ENCODE measurements at regions not wholly inside any gene's neighbourhood (a gene's known extent, or its start where the extent isn't known, plus 50 kb on each side); places are given as distances from the start of the nearest gene placed in this dataset.
A peak's percentile ranks its signal among the peaks of the same experiment; 100 is the strongest.
"Not testable (repeated sequence)": the region's sequence is repeated elsewhere in the genome, so short reads cannot be mapped to it uniquely, and the experiment has no call there.

GRCh38 chr22:26766510-26767350 is 109.3 kb downstream of the MIAT start:
- no peak overlapping the region for H3K9ac ChIP-seq
- no peak for TF ChIP-seq Cebpa-rat (IDR thresholded peaks at IDR 0.05)
- H4K20me1 ChIP-seq: peaks cover 0 to 24% (median 0%) of the 10 kb centered on the region in 11 experiments; a peak in 5 of 22 replicates
- no peak overlapping the region for H3K4me3 ChIP-seq
- no peak overlapping the region for H3K27ac ChIP-seq
- peaks cover 0 to 8% (median 0%) of the 10 kb centered on the region in 10 experiments; a peak in 6 of 20 replicates for H3K4me1 ChIP-seq
- H3K36me3 ChIP-seq: peaks cover 11 to 31% (median 20%) of the 10 kb centered on the region in 11 experiments; a peak in 21 of 22 replicates
- no peaks in the 10 kb centered on the region for H3K27me3 ChIP-seq
- peaks cover 9 to 17% (median 16%) of the 10 kb centered on the region in 11 experiments; a peak in 20 of 22 replicates for H3K9me3 ChIP-seq (replicated peaks in 1 of 11)
- no peak overlapping the region for H3K4me2 ChIP-seq

GRCh38 chr22:26767351-26768155 is 110.2 kb downstream of the MIAT start:
- no peak for TF ChIP-seq Cebpa-rat (IDR thresholded peaks at IDR 0.05)
- H3K4me3 ChIP-seq: no peak overlapping the region
- no peak overlapping the region for H3K9ac ChIP-seq
- H3K36me3 ChIP-seq: peaks cover 11 to 31% (median 20%) of the 10 kb centered on the region in 11 experiments; a peak in 21 of 22 replicates
- peaks cover 0 to 18% (median 0%) of the 10 kb centered on the region in 11 experiments; a peak in 5 of 22 replicates for H4K20me1 ChIP-seq
- H3K9me3 ChIP-seq (replicated peaks in 1 of 11): peaks cover 9 to 17% (median 16%) of the 10 kb centered on the region in 11 experiments; a peak in 20 of 22 replicates
- H3K4me2 ChIP-seq: no peak overlapping the region
- no peaks in the 10 kb centered on the region for H3K27me3 ChIP-seq
- H3K4me1 ChIP-seq: peaks cover 0 to 8% (median 0%) of the 10 kb centered on the region in 10 experiments; a peak in 6 of 20 replicates
- no peak overlapping the region for H3K27ac ChIP-seq

DNA sequence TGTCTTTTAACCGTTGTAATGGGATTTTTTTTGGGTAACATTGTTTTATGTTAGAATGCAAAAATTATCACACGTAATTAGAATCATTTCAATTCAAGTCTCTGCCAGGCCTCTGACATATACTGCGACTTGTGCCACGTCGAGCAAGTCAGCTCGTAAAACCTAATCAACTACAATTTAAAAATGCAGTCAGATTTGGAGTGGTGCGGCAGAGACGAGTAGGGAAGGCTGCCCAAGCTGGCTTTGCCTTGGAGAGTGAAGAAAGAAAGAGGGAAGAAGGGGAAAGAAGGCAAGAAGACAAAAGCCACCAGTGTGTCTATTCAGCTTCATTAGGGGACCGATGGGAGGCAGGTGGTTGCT is 110.7 kb downstream of the MIAT start:
- Histone ChIP-seq H3K27ac (no peak overlapping the region), H3K36me3 (peaks cover 11 to 31% (median 20%) of the 10 kb centered on the region in 11 experiments; a peak in 21 of 22 replicates), H4K20me1 (peaks cover 0 to 12% (median 0%) of the 10 kb centered on the region in 11 experiments; a peak in 5 of 22 replicates), H3K9ac (no peak overlapping the region), H3K4me2 (no peak overlapping the region), H3K4me3 (no peak overlapping the region), H3K4me1 (peaks cover 0 to 8% (median 0%) of the 10 kb centered on the region in 10 experiments; a peak in 6 of 20 replicates), H3K9me3 (replicated peaks in 1 of 11) (peaks cover 9 to 17% (median 16%) of the 10 kb centered on the region in 11 experiments; a peak in 20 of 22 replicates), H3K27me3 (no peaks in the 10 kb centered on the region)
- no peak for TF ChIP-seq Cebpa-rat (IDR thresholded peaks at IDR 0.05)

DNA sequence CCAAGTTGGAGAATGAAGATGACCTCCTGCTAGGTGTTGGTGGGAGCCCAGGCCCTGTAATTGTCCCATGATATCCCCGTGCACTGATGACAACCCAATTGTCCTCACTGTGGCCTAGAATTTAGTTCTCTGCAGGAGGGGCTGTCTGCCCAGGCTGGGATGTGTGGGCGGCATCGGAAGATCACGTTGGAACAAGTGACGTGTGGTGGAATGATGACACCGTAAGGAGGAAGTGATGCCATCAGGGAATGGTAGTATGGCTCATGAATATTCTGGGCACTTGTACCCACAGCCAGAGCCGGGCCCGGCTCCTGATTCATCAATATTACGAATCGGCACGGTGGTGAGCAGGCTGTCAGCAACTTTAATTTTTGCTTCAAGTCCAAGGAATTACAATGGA is 111.6 kb downstream of the MIAT start:
- no peaks in the 10 kb centered on the region for H3K27me3 ChIP-seq
- H3K4me1 ChIP-seq: peaks cover 0 to 8% (median 0%) of the 10 kb centered on the region in 10 experiments; a peak in 6 of 20 replicates
- H3K9ac ChIP-seq: no peak overlapping the region
- H4K20me1 ChIP-seq: peaks cover 0 to 7% (median 0%) of the 10 kb centered on the region in 11 experiments; a peak in 4 of 22 replicates
- H3K9me3 ChIP-seq (replicated peaks in 1 of 11): peaks cover 9 to 17% (median 16%) of the 10 kb centered on the region in 11 experiments; a peak in 20 of 22 replicates
- peaks cover 11 to 31% (median 22%) of the 10 kb centered on the region in 11 experiments; a peak in 21 of 22 replicates for H3K36me3 ChIP-seq
- H3K4me3 ChIP-seq: no peak overlapping the region
- no peak overlapping the region for H3K27ac ChIP-seq
- no peak for TF ChIP-seq Cebpa-rat (IDR thresholded peaks at IDR 0.05)
- H3K4me2 ChIP-seq: 0 out of 22 replicates have a peak overlapping the region, but pooled peaks of 1 of the 11 experiments have one; percentile 16

GRCh38 chr22:26769663-26770062 is 112.3 kb downstream of the MIAT start:
- H3K4me3 ChIP-seq: no peak overlapping the region
- no peaks in the 10 kb centered on the region for H3K27me3 ChIP-seq

DNA sequence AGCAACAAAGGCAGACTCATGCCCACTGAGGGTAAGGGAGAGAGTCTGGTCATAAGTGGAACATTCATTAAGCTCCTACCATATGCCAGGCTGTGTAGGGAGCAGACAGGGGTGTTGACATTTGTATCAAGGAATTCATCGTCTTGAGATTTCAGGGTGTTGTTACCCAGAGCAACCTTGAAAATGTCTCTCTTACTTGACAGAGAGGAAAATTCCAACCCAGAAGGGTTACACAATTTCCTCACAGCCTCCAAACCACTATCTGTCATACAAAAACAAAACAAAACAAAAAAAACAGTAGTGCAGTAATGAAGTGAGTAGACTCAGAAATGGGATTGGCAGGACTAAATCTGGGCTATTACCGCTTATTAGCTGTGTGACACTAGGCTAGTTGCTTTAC is 113.2 kb downstream of the MIAT start:
- H3K9me3 ChIP-seq (replicated peaks in 1 of 11): peaks cover 8 to 25% (median 15%) of the 10 kb centered on the region in 11 experiments; a peak in 20 of 22 replicates
- H3K9ac ChIP-seq: no peak overlapping the region
- no peaks in the 10 kb centered on the region for H3K27me3 ChIP-seq
- no peak overlapping the region for H3K27ac ChIP-seq
- H3K4me2 ChIP-seq: peak overlapping the region in 1 of 11 experiments; percentile 23; a peak in 1 of 22 replicates
- H3K4me3 ChIP-seq: no peak overlapping the region
- peaks cover 0 to 8% (median 0%) of the 10 kb centered on the region in 10 experiments; a peak in 6 of 20 replicates for H3K4me1 ChIP-seq
- H3K36me3 ChIP-seq: peaks cover 21 to 35% (median 28%) of the 10 kb centered on the region in 11 experiments
- TF ChIP-seq Cebpa-rat (IDR thresholded peaks at IDR 0.05): no peak
- H4K20me1 ChIP-seq: peaks cover 0 to 7% (median 0%) of the 10 kb centered on the region in 11 experiments; a peak in 3 of 22 replicates

More at GRCh38 chr22:26769663-26770062, 112.3 kb downstream of the MIAT start:
- Histone ChIP-seq H3K9me3 (replicated peaks in 1 of 11) (peaks cover 9 to 17% (median 16%) of the 10 kb centered on the region in 11 experiments; a peak in 20 of 22 replicates), H3K9ac (no peak overlapping the region), H4K20me1 (peaks cover 0 to 7% (median 0%) of the 10 kb centered on the region in 11 experiments; a peak in 2 of 22 replicates), H3K36me3 (peaks cover 15 to 34% (median 27%) of the 10 kb centered on the region in 11 experiments; a peak in 21 of 22 replicates), H3K4me2 (no peak overlapping the region), H3K4me1 (peaks cover 0 to 8% (median 0%) of the 10 kb centered on the region in 10 experiments; a peak in 6 of 20 replicates), H3K27ac (no peak overlapping the region)
- TF ChIP-seq Cebpa-rat (IDR thresholded peaks at IDR 0.05): no peak

- H3K4me3 ChIP-seq, H3K9ac ChIP-seq, H4K20me1 ChIP-seq, H3K4me2 ChIP-seq, H3K4me1 ChIP-seq, H3K27me3 ChIP-seq, H3K27ac ChIP-seq: not testable (repeated sequence)
- H3K9me3 ChIP-seq (replicated peaks in 1 of 11): peaks cover 0 to 14% (median 0%) of the 10 kb centered on the region in 11 experiments; a peak in 2 of 22 replicates
- H3K36me3 ChIP-seq: peaks cover 26 to 46% (median 38%) of the 10 kb centered on the region in 11 experiments; a peak in 21 of 22 replicates
These were observed 115.7 kb downstream of the MIAT start for GRCh38 chr22:26773054-26773453.

- Histone ChIP-seq H3K9me3 (replicated peaks in 1 of 11) (peaks cover 6 to 22% (median 11%) of the 10 kb centered on the region in 11 experiments; a peak in 16 of 22 replicates), H3K27ac (no peak overlapping the region), H3K4me3 (no peak overlapping the region), H4K20me1 (no peaks in the 10 kb centered on the region; a peak in 1 of 22 replicates), H3K36me3 (peaks cover 49 to 65% (median 61%) of the 10 kb centered on the region in 11 experiments), H3K9ac (no peak overlapping the region), H3K4me1 (peaks cover 0 to 6% (median 0%) of the 10 kb centered on the region in 10 experiments; a peak in 3 of 20 replicates), H3K4me2 (no peak overlapping the region), H3K27me3 (no peaks in the 10 kb centered on the region)
- TF ChIP-seq Cebpa-rat (IDR thresholded peaks at IDR 0.05): no peak
These were observed 118.0 kb downstream of the MIAT start for GRCh38 chr22:26775394-26775793.

Measured in BLaER1 treated with 17β-estradiol and CSF1 and Interleukin-3, amounts not matched to agents 10 nM and 100 nM (cell line).